MCF 10A (cell line): ENCODE measurements at regions not wholly inside any gene's neighbourhood (a gene's known extent, or its start where the extent isn't known, plus 50 kb on each side); places are given as distances from the start of the nearest gene placed in this dataset.

Experiments
- BruUV-seq: library from RNA; stranded (reverse); fragments of 400-500 nt; replicated peaks from 2 replicates; lab custom pipeline; 2021; lab: Mats Ljungman, UMichigan
- CTCF ChIA-PET: fragments of 300-600 bp; sonication (Branson Sonifier 250); formaldehyde crosslinking; extraction: SDS; loops from one replicate; lab custom pipeline; 2021; ENCODE audit warnings: antibody characterized with exemption, inconsistent platforms; lab: Yijun Ruan, JAX
- POLR2A ChIA-PET: fragments of 300-600, 350-650 bp; sonication (Branson Sonifier 250); formaldehyde crosslinking; extraction: SDS; loops from one replicate; lab custom pipeline; 2020; ENCODE audit warnings: antibody characterized with exemption, inconsistent platforms; lab: Yijun Ruan, JAX
- DNase-seq: peaks from one replicate; pipeline ENCODE4 v3.0.0-alpha.2; 2018; ENCODE audit not compliant: unreplicated experiment
- H3K27ac Mint-ChIP-seq: one replicate; pipeline ENCODE4 v1.8.0; 2022; ENCODE audit warnings: mild to moderate bottlenecking, low read depth, mixed read lengths; ENCODE audit not compliant: unreplicated experiment
- H3K27me3 Mint-ChIP-seq: one replicate; pipeline ENCODE4 v1.8.0; 2022; ENCODE audit warnings: mixed read lengths; ENCODE audit not compliant: insufficient read depth, unreplicated experiment
- H3K36me3 Mint-ChIP-seq: one replicate; pipeline ENCODE4 v1.8.0; 2022; ENCODE audit warnings: mild to moderate bottlenecking, moderate library complexity, mixed read lengths; ENCODE audit not compliant: insufficient read depth, unreplicated experiment
- H3K4me1 Mint-ChIP-seq: one replicate; pipeline ENCODE4 v1.8.0; 2022; ENCODE audit warnings: mixed read lengths; ENCODE audit not compliant: insufficient read depth, unreplicated experiment
- H3K4me3 Mint-ChIP-seq: one replicate; pipeline ENCODE4 v1.8.0; 2022; ENCODE audit warnings: mild to moderate bottlenecking, moderate library complexity, mixed read lengths; ENCODE audit not compliant: unreplicated experiment
- H3K9me3 Mint-ChIP-seq: one replicate; pipeline ENCODE4 v1.8.0; 2022; ENCODE audit warnings: mixed read lengths; ENCODE audit not compliant: unreplicated experiment
- intact Hi-C: fragments of 100-400 bp; cut with micrococcal nuclease; formaldehyde crosslinking; loops from 2 replicates; pipeline ENCODE4 v1.14.1; 2022
- TF ChIP-seq, protein P1 (sequence below): fragments of 200-600 bp; IDR thresholded peaks from one replicate; pipeline ENCODE4 v1.8.0; 2022; ENCODE audit warnings: antibody characterized with exemption, mild to moderate bottlenecking; ENCODE audit not compliant: unreplicated experiment

DNA sequence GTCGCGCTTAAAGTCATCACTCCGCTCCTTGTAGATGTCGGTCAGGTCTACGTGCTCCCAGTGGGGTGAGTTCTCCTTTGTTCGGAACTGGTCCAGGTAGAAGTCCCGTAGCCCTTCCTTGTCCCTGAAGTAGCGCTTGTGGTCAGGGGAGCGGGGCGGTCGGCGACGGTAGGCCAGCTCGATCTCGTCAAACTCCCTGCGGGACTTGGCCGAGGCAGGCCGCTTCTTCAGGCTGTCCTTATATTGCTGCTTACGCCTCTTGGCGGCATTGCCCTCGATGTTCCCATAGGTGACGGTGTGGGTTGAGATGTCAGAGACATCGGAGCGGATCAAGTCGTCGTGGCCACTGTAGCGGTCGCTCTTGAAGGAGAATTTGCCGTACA lies 367.2 kb downstream of the EMP1 start:
- Mint-ChIP-seq H3K4me1 (no peaks in the 10 kb centered on the region), H3K4me3 (no peak overlapping the region), H3K36me3 (peaks cover 6% of the 10 kb centered on the region), H3K9me3 (peaks cover 8% of the 10 kb centered on the region), H3K27ac (no peak overlapping the region), H3K27me3 (peaks cover 19% of the 10 kb centered on the region)
- TF ChIP-seq, protein P1, sequence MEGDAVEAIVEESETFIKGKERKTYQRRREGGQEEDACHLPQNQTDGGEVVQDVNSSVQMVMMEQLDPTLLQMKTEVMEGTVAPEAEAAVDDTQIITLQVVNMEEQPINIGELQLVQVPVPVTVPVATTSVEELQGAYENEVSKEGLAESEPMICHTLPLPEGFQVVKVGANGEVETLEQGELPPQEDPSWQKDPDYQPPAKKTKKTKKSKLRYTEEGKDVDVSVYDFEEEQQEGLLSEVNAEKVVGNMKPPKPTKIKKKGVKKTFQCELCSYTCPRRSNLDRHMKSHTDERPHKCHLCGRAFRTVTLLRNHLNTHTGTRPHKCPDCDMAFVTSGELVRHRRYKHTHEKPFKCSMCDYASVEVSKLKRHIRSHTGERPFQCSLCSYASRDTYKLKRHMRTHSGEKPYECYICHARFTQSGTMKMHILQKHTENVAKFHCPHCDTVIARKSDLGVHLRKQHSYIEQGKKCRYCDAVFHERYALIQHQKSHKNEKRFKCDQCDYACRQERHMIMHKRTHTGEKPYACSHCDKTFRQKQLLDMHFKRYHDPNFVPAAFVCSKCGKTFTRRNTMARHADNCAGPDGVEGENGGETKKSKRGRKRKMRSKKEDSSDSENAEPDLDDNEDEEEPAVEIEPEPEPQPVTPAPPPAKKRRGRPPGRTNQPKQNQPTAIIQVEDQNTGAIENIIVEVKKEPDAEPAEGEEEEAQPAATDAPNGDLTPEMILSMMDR, result no peak
- intact Hi-C loops, result no loop called here
- DNase-seq, result no peak
- no TSS peak for BruUV-seq
- POLR2A ChIA-PET, result no interaction called here
- CTCF ChIA-PET, result interaction anchor here (1.3 kb wide), 1 partner anchor 29 kb away, joined by 5 read pairs; no protein-coding TSS in a partner anchor

DNA sequence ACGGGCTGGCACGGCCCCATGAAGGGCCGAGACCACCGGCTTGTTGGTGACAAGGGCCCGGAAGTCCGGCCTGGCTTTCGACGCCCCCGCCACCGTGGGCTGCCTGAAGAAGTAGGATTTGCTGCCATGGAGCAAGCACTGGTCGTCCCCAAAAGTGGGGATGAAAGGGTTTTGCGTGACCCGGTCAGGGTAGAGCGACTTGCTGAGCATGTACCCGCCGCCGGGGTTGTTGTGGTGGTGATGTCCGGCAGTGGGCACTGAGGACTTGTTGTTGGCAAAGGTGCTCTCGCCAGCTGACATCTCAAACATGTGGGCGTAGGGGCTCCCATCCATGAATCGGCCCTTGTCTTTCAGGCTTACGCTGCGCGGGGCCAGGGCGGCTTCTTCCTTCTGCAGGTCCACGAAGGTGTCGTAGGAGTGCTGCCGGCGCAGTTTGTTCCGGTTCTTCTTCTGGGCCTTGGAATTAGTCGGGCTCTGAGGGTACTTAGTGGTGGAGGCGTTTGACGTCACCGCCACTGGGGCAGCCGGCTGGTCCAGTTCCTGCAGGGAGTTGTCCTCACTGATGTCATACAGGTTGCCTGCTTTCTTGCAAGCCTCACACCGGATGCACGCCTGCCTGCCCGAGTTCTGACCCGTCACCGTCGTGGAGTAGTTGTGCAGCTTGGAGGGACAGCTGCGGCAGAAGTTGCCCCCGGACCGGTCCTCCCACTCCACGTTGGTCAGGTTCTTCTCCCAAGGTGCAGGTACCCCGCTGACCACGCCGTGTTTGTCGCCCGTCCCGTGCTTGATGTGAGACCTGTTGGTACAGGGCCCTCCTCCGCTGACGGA lies 366.6 kb downstream of the EMP1 start:
- ChIA-PET POLR2A (no interaction called here), CTCF (no interaction called here)
- Mint-ChIP-seq H3K4me3 (no peak overlapping the region), H3K27me3 (peaks cover 18% of the 10 kb centered on the region), H3K9me3 (peaks cover 8% of the 10 kb centered on the region), H3K36me3 (peaks cover 6% of the 10 kb centered on the region), H3K4me1 (no peaks in the 10 kb centered on the region), H3K27ac (no peak overlapping the region)
- intact Hi-C loops, result no loop called here
- TF ChIP-seq, protein P1, result no peak
- no TSS peak for BruUV-seq
- no peak for DNase-seq

DNA sequence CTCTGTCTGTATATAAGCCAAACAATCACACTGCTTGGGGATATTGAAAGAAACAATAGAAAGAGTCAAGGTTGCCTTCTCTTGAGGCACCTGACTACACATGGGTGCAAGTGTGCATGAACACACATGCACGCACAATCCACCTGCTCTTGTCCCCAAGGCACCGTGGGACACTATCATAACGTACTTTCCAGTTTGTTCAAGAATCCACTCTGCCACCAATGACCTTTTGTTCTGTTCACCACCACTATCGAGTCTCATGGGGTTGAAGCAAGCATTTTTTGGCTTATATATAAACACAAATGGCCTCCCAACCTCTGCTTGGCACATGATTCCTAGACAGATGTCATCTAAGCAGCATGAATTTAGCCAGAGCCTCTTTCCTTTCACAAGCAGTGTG lies 365.4 kb downstream of the EMP1 start:
- ChIA-PET POLR2A (no interaction called here), CTCF (no interaction called here)
- no TSS peak for BruUV-seq
- H3K4me1 Mint-ChIP-seq, result no peaks in the 10 kb centered on the region
- intact Hi-C loops, result no loop called here
- H3K4me3 Mint-ChIP-seq, result no peak overlapping the region
- peaks cover 6% of the 10 kb centered on the region for H3K36me3 Mint-ChIP-seq
- no peak overlapping the region for H3K27ac Mint-ChIP-seq
- DNase-seq, result no peak
- peaks cover 8% of the 10 kb centered on the region for H3K9me3 Mint-ChIP-seq
- H3K27me3 Mint-ChIP-seq, result peaks cover 6% of the 10 kb centered on the region
- TF ChIP-seq, protein P1, result no peak

DNA sequence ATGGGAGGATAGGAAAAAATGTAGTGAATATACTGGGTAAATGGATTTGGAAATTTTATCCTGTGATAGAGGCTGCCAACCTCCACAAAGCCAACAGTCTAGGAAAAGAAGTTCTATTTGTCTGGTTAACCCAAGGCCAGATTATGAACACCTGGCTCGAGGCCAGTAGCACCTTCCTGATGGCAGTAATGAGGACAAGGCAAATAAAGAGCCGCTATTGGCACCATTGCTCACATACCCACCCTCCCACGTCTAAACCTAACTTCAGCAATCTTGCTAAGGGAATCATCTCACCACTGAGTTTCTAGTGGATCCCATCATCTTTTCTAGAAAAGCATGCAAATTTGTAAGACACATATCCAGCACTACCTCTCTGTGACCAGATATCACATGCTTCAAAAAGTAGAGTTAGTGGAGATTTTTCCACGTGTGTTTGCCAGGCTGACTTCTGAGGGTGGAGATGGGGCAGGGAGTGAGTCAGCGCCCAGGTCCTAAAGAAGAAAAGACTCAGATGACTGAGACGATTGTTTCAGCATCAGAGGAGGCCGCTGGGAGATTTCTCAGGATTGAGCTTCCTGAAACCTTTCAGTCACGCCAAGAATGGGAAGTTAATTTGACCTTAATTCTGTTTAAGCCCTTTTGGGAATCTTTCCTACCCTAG lies 362.9 kb downstream of the EMP1 start:
- peaks cover 8% of the 10 kb centered on the region for H3K9me3 Mint-ChIP-seq
- no peak overlapping the region for H3K27ac Mint-ChIP-seq
- no peak overlapping the region for H3K4me3 Mint-ChIP-seq
- peaks cover 6% of the 10 kb centered on the region for H3K36me3 Mint-ChIP-seq
- no peaks in the 10 kb centered on the region for H3K4me1 Mint-ChIP-seq
- TF ChIP-seq, protein P1, result no peak
- peak; percentile 14 for DNase-seq
- no TSS peak for BruUV-seq
- CTCF ChIA-PET, result no interaction called here
- no peaks in the 10 kb centered on the region for H3K27me3 Mint-ChIP-seq
- intact Hi-C loops, result loop anchor here (10.0 kb wide), 1 partner anchor 105 kb away; no protein-coding TSS in a partner anchor
- POLR2A ChIA-PET, result no interaction called here
